HG02943 (cell line): ENCODE measurements at regions not wholly inside any gene's neighbourhood (a gene's known extent, or its start where the extent isn't known, plus 50 kb on each side); places are given as distances from the start of the nearest gene placed in this dataset.
"Not testable (repeated sequence)": the region's sequence is repeated elsewhere in the genome, so short reads cannot be mapped to it uniquely, and the experiment has no call there.

Experiments used
- ATAC-seq: cut with Tn5 transposase; IDR thresholded peaks from one replicate; pipeline ENCODE4 v1.9.1; 2021; ENCODE audit warnings: mild to moderate bottlenecking, low read depth, moderate library complexity; ENCODE audit not compliant: unreplicated experiment

- ATAC-seq: no peak
These were observed 159.8 kb downstream of the HS3ST3B1 start for GRCh38 chr17:14460516-14461226.

DNA sequence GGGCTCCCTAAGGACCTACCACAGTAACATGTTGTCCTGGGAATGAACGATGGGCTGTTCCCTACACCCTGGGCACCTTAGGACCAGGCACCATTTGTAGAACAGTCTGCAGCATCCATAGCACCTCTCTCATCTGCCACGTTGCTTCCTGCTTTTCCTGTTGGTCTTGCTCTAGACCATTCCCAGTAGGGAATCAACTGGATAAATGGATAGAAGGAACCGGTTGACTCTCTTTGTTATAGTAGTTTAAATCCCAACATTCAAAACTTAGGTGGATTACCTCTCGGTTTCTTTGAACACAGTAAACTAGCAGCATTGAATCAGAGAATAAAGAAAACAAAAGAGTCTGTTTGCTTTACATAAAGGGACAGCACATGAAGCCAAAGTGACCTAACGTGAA, 159.1 kb downstream of the HS3ST3B1 start:
- ATAC-seq: no peak

DNA sequence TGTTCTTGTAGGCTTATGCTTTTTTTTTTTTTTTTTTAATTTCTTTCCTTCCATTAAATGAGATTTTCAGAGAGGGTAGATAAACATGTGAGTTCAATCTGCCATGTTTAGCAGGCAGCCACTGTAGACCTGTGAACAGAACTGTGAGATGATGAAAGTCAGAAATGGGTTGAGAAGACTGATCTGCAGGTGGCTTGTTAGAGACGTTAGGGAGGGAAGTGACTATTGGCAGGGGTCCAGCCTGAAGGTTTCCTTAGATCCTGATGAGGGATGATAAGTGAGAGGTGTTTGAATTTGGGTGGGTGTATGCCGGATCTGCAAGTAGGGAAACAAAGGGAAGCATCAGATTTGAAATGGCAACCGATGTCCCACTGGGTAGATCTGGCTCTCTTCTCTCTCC, 157.8 kb downstream of the HS3ST3B1 start:
- ATAC-seq: no peak

DNA sequence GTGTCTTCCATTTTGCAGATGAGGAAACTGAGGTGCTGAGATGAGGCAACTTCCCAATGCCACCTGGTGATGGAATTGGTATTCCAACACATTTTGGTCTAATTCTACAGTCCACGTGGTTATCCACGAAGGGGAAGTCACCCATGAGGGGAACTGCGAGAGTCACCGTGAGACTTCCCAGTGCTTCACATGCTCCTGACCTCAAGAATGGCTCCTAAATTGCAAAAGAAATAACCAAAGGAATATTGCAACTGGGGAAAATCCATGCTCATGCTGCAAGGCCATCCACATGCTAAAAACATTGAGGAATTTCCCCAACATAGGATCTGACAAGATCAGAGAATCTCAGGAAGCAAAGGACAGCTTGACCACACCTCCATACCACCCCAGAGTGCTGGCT, 153.9 kb downstream of the HS3ST3B1 start:
- ATAC-seq: no peak

- ATAC-seq: no peak
These were observed 152.0 kb downstream of the HS3ST3B1 start for GRCh38 chr17:14452856-14453255.

- ATAC-seq: no peak
These were observed 150.9 kb downstream of the HS3ST3B1 start for GRCh38 chr17:14451729-14452191.

DNA sequence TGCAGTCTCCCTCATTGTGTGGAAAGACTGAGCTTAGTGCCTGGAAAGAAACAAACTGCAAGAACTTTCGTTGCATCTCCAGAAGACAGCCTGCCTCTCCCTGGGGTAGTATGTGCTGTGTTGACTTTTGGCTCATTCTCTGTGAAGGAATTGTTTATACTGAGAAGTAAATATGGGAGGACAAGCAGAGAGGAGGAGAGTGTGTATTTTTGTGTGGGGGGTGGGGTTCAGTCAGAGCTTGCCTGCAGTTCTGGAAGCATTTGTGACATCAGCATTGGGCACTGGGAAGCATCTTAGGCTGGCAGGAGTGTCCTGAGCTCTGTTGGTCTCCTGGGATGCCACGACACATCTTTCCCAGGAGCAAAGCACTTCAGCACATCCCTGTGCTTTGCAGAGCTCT, 147.9 kb downstream of the HS3ST3B1 start:
- no peak for ATAC-seq

- ATAC-seq: no peak
These were observed 145.9 kb downstream of the HS3ST3B1 start for GRCh38 chr17:14446825-14447224.

- ATAC-seq: no peak
These were observed 144.0 kb downstream of the HS3ST3B1 start for GRCh38 chr17:14444915-14445314.

DNA sequence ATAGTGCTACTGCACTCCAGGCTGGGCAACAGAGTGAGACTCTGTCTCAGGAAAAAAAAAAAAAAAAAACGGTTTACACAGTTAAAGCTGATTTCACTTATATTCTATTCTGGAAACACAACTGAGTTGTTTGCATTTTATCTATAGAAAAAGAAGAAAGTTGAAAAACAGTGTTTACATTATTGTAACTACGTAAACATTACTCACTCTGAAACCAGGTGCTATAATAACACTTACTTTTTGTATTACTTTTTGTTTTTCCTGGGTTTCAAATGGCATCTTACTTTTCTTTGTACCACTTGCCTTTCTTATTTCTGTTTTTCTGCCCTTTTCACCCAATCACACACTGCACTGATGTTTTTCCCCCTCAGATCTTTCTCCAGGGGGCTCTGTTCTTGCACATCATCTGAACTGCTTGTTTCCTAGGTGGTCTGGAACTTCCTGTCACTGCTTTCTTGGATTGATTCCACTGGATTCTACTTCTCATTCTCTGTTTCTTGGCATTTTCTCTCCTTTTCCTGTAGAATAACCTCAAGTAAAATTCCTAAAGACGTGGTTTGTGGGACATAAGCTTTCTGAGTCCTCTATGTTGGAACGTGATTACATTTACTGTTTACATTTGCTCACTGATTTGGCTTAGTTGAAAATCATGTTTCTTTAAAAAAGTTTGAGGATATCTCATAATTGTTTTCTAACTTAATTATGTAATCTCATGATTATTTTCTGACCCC, 142.1 kb downstream of the HS3ST3B1 start:
- ATAC-seq: no peak

GRCh38 chr17:14437176-14437575, 136.3 kb downstream of the HS3ST3B1 start:
- no peak for ATAC-seq

DNA sequence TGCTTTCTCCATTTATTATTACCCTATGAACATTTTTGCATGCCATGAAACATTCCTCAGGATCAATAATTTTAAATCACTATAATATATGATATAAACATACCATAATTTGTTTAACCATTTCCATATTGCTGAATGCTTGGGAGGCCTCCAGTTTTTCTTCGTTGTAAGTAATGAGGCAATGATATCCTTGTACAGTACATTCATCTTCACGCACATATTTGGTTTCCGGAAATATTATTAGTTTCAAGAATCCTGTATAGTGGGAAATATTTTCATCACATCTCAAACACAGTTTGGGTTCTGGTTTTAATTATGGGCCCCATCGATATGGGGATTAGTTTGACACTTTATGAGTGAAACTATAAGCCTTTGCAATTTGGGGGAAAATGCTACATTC, 135.4 kb downstream of the HS3ST3B1 start:
- ATAC-seq: no peak

GRCh38 chr17:14434506-14434905, 133.6 kb downstream of the HS3ST3B1 start:
- ATAC-seq: peak; percentile 67

DNA sequence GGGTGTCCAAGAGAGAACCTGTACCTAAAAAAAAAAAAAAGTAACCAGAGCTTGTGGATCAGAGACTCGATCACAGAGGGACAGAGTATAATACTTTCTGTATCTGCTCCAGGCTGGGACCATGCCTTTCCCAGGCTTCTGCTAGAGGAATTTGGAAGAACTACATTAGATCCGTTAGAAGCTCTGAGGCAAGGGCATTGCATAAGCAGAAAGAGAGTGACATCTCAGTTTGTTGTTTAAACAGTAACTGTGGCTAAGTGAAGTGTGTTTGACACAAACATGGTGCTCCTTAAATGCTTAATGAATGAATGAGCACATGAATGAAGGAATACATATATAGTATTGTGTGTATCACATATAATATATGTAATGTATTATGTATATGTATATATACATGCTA, 131.2 kb downstream of the HS3ST3B1 start:
- ATAC-seq: no peak

GRCh38 chr17:14429084-14429483, 128.2 kb downstream of the HS3ST3B1 start:
- peak; percentile 32 for ATAC-seq

- ATAC-seq: peak; percentile 69
These were observed 127.8 kb downstream of the HS3ST3B1 start for GRCh38 chr17:14428648-14429029.

GRCh38 chr17:14427900-14428647, 127.2 kb downstream of the HS3ST3B1 start:
- peak; percentile 78 for ATAC-seq

- not testable (repeated sequence) for ATAC-seq
These were observed 122.3 kb downstream of the HS3ST3B1 start for GRCh38 chr17:14423156-14423555.

GRCh38 chr17:14417336-14417735, 116.5 kb downstream of the HS3ST3B1 start:
- ATAC-seq: no peak

DNA sequence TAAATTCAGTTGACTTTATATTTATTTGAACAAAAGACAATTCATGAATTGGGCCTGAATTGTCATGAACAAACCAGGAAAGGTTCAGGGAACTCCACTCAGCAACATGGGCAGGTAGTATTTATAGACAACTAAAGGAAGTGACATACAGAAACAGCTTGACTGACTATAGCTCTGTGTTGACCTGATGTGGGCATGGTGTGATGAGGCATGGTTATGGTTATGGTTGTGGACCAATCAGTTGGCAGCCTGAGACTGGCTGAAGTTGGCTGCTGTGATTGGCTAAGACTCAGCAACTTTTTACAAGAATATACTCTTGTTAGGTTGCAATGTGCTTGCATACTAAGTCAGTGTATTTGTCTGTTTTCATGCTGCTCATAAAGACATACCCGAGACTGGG, 108.4 kb downstream of the HS3ST3B1 start:
- no peak for ATAC-seq

DNA sequence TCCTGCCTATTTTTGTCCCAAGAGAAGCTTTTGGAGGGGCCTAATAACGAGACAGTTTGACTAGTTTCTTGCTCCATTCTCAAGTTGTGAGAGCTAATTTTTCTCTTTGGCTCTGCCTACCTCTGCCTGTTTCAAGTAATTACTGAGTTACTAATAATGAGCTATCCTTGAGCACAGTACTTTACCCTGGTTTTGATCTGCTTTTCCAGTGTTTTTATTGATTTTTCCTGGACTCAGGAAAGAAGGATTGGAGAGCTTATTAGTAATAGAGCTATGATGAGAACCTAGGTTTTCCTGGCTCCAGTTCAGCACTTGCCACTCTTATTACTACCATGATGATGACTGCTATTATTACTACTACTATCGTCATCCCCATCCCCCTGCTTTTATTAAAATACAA, 106.7 kb downstream of the HS3ST3B1 start:
- no peak for ATAC-seq
